GM19193 (cell line): ENCODE measurements at regions not wholly inside any gene's neighbourhood (a gene's known extent, or its start where the extent isn't known, plus 50 kb on each side); places are given as distances from the start of the nearest gene placed in this dataset.

Experiments used
- POLR2A ChIP-seq: IDR thresholded peaks from 4 replicates; pipeline ENCODE4 v1.6.1; 2011; ENCODE audit not compliant: insufficient read depth, insufficient read length; ENCODE audit errors: extremely low read depth

GRCh38 chr22:48710410-48710809, 1117.3 kb downstream of the BRD1 start:
- TF ChIP-seq POLR2A, result no peak

DNA sequence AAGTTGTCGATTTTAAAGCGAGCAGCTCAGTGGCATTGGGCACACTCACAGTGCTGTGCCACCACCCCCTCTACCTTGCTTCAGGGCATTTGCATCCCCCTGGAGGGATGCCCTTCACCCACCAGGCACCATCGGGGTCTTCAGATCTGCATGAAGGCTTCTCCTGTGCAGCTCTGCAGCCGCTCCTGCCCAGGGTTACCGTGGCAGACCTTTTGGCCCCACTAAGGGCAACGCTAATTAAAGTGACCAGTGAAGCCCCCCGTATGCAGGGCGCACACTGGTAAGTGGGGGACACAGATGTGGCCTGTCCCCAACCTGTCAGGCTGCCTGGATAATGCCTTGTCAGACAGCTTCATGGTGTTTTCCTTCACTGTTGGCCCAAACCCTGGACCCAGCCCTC, 1117.7 kb downstream of the BRD1 start:
- no peak for TF ChIP-seq POLR2A

DNA sequence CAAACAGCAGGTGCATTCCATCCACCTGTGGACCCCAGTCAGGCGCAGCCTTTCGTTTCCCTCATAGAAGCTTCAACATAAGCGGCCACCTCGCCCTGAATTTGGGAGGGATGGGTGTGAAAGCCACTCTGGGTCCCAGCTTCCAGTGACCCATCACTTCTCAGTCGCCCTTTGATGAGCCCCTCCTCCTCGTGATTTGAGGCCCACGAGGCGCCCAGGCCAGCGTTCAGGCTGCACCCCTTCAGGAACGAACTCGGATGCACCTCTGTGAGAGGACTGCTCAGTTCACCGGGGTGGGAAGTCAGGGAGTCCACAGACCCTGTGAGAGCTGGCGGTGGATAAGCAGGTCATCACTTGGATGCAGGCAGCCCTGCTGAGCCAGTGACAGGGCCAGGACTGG, 1118.2 kb downstream of the BRD1 start:
- TF ChIP-seq POLR2A, result no peak

DNA sequence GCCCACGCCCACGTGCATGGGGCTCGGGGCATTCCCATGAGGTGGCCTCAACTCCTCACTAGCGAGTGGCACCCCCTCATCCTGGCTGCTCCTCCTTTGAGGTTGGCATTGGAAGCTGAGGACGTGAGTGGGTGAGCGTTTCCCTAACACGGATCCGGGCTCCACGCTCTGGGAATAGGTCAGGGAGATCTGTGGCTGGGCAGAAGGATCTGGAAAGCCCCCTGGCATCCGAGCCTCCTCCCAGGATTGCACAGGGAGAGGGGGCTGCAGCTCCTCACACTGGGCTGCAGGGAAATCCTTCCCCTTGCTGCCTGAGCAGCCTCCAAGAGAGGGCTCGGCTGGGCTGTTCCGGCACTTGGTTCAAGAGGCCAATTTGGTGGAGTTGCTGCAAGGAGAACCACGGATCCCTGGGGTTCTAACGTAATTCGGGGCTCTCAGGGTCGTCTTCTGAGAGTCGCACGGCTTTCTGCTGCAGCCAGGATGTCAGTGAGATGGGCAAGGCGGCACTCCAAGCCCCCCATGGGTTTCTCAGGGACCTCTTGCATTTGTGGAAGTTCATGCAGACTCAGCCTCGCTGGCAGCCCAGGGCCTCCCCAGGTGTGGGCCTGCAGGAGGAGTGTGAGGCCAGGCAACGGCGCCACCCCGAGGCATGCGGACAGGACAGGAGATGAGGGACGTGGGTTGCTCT, 1119.0 kb downstream of the BRD1 start:
- TF ChIP-seq POLR2A, result no peak

DNA sequence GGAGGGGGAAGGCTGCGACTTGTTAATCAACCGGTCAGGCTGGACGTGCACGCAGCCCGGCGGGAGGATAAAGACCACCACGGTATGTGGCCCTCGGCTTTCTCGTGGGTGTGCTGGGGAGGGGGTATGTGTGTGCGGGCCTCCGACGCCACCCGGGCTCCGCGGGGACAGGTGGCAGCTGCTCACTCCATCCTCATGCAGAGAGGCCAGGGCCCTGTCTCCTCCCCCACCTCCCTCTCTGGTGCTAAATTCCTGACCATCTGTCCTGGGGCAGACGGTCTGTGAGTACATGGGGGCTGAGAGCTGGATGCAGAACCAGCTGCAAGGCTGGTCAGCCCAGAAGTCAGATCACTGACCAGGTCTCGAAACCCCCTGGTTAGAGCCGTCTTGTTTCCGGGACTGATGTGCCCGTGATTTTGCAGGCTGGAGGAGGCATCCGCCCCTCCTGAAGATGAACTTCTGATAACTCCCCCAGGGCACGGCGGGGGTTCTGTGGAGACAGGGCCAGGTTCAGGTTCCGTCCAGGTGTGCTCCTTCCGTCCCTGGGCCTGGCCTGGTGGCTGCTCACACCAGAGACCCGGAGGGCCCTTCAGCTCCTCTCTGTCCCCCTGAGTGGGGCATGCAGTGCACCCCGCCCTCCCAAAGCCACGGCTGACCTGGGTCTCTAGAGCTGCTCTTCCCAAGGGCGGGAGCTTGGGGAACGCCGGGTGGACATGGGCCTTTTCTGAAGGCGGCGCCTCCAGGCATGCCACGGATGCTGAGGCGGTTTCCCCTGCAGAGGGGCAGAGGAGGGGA, 1119.7 kb downstream of the BRD1 start:
- no peak for TF ChIP-seq POLR2A

- no peak for TF ChIP-seq POLR2A
Observed at GRCh38 chr22:48706934-48707762, 1120.5 kb downstream of the BRD1 start.

DNA sequence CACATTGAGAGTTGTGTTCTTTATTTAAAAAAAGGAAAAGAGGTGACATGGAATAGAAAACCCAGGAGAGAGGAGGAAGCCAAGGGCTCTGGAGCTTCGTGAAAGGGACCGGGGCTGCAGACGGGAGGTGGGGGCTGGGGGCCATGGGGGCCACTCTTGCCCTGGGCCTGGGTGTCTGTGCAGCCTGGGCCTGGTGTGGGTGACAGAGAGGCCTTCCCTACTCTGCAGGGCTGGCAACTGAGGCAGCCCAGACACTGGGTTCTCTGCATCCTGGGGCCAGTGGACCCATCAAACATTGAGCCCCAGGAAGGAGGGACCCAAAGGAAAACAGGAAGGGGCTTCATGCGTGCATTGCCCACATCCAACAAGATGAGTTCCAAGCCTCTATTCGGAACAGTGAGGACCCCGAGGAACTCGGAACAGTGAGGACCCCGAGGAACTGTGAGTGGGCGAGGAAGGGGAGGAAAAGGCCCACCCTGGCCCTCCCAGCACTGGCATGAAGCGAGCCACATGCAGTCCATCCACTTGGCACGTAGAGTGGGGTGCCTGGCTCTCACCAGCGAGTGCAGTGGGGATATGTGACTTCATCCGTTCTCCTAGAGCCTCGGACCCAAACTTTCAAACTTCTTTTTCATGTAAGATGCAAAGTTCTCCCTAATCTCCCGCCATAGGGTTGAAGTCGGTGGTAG, 1121.6 kb downstream of the BRD1 start:
- no peak for TF ChIP-seq POLR2A

DNA sequence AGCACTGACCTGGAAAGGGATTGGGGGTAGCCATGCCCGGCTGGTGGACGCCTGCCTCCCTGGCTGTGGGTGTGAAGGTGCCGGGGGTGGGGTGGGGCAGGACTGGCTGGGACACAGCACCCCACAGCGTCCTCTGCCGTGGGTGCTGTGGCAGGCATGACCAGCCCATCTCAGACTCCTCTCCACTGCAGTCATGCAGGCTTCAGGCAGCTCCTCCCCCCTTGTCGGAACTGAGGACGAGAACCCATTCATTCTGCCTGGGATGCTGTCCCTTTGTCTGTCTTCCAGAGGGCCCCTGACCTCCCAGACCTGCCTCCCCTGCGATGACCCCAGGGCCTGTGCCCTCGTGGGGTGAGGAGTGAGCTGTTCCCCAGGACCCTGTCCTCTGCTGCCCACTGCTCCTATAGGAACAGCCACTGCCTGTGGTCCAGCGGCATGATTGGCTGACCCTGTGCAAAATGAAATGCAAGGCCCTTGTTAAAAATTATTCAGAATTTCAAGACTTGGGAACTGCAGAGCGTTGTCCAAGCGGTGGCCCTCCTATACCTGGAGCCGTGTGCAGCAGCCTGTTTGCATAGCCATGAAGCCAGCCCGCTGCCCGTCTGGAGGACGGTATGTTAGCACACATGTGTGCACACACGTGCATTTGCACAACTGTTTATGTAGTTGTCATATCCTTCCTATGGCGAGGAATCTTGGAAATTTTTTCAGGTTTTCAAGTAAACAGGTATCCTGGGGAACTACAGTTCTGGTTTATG, 1122.3 kb downstream of the BRD1 start:
- TF ChIP-seq POLR2A, result no peak

GRCh38 chr22:48704335-48704734, 1123.3 kb downstream of the BRD1 start:
- TF ChIP-seq POLR2A, result no peak

GRCh38 chr22:48703265-48703941, 1124.3 kb downstream of the BRD1 start:
- TF ChIP-seq POLR2A, result no peak

DNA sequence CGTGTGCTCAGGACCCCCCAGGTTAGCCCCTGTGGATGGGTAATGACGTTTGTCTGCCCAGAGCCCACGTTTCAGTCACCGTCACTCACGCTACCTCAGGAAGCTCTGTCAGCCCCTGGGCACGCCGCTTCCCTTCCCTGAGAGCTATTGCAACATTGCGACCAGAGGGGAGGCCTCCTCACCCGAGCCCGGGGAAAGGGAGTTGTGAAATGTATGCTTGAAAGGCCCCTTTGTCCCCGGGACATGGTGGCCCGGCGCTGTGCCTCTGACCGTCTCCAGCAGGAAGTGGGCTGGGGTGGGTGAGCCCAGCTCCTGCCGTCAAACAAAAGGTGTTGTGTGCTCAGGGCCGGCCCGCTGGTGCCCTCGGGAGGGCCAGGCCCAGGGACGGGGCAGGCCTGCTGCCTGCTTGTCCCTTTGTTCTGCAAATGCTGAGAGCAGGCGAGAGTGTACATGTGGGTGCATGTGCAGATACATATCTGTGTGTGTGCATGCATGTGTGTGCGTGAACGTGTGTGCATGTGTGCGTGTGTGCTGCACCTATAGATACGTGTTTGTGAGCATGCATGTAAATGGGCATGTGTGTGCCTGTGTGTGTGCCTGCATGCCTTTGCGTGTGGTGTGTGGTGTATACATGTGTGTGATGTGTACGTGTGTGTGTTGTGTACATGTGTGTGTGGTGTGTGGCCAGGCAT, 1125.0 kb downstream of the BRD1 start:
- no peak for TF ChIP-seq POLR2A

GRCh38 chr22:48701296-48702030, 1126.2 kb downstream of the BRD1 start:
- TF ChIP-seq POLR2A, result no peak
